ENCODE measurements at regions not wholly inside any gene's neighbourhood (a gene's known extent, or its start where the extent isn't known, plus 50 kb on each side); places are given as distances from the start of the nearest gene placed in this dataset.

DNA sequence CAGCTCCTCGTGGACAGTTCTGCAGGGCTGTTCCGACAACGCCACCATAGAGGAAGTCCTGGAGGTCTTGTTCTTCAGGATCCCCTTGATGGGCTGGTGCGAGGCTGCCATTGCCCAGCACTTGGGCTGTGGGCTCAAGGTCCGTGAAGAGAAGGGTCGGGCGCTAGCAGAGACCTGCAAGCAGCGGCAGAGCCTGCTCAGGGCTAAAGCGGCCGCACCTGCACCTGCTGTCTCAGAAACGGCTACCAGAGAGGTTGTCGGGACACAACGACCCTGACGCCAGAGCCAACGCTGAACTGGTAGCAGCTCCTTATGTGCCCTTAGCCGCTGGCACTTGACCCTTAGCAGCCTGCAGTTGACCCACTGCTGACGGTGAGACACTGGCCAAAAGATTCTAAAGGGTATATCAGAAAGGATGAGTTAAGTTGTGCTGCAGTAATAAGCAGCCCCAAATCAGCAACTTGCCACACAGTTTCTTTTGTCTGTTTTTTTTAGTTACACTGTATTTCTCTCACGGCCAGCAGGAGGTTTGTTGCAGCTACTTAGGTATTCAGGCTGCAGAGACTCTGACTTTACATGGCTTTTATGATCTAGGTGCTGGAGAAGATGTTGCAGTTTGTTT, 55.5 kb upstream of the ST6GAL2 start:
- TF ChIP-seq POLR2A (IDR thresholded peaks at IDR 0.05) (no peak), POLR2AphosphoS5 (IDR thresholded peaks at IDR 0.05) (no peak)
- TF ChIP-seq, protein P1, sequence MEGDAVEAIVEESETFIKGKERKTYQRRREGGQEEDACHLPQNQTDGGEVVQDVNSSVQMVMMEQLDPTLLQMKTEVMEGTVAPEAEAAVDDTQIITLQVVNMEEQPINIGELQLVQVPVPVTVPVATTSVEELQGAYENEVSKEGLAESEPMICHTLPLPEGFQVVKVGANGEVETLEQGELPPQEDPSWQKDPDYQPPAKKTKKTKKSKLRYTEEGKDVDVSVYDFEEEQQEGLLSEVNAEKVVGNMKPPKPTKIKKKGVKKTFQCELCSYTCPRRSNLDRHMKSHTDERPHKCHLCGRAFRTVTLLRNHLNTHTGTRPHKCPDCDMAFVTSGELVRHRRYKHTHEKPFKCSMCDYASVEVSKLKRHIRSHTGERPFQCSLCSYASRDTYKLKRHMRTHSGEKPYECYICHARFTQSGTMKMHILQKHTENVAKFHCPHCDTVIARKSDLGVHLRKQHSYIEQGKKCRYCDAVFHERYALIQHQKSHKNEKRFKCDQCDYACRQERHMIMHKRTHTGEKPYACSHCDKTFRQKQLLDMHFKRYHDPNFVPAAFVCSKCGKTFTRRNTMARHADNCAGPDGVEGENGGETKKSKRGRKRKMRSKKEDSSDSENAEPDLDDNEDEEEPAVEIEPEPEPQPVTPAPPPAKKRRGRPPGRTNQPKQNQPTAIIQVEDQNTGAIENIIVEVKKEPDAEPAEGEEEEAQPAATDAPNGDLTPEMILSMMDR (IDR thresholded peaks at IDR 0.05), result no peak
